Parathyroid adenoma (tissue), 2 donors: ENCODE measurements at regions not wholly inside any gene's neighbourhood (a gene's known extent, or its start where the extent isn't known, plus 50 kb on each side); places are given as distances from the start of the nearest gene placed in this dataset.

Experiments used
- H2AFZ ChIP-seq: fragments of 300-600 bp; sonication (generic); one replicate; pipeline ENCODE4 v1.7.0; 2017; ENCODE audit warnings: antibody characterized with exemption, mild to moderate bottlenecking
- H3K27ac ChIP-seq: fragments of 300-600 bp; sonication (generic); one replicate; pipeline ENCODE4 v1.7.0; 2017
- H3K27me3 ChIP-seq: fragments of 300-600 bp; sonication (generic); one replicate; pipeline ENCODE4 v1.7.0; 2017; ENCODE audit warnings: low read length; ENCODE audit not compliant: control insufficient read depth, insufficient read depth
- H3K36me3 ChIP-seq: fragments of 300-600 bp; sonication (generic); one replicate; pipeline ENCODE4 v1.7.0; 2017; ENCODE audit warnings: low read length; ENCODE audit not compliant: control insufficient read depth, insufficient read depth
- H3K4me1 ChIP-seq: fragments of 300-600 bp; sonication (generic); one replicate; pipeline ENCODE4 v1.7.0; 2017; ENCODE audit warnings: control low read depth
- H3K4me2 ChIP-seq: fragments of 300-600 bp; sonication (generic); one replicate; pipeline ENCODE4 v1.7.0; 2017; ENCODE audit warnings: low read length
- H3K4me3 ChIP-seq: fragments of 300-600 bp; sonication (generic); one replicate; pipeline ENCODE4 v1.7.0; 2017; ENCODE audit warnings: low read depth, low read length
- H3K79me2 ChIP-seq: fragments of 300-600 bp; sonication (generic); one replicate; pipeline ENCODE4 v1.7.0; 2017; ENCODE audit warnings: control low read depth
- H3K9ac ChIP-seq: fragments of 300-600 bp; sonication (generic); one replicate; pipeline ENCODE4 v1.7.0; 2017; ENCODE audit warnings: mild to moderate bottlenecking
- H3K9me3 ChIP-seq: fragments of 300-600 bp; sonication (generic); one replicate; pipeline ENCODE4 v1.7.0; 2017; ENCODE audit warnings: low read length; ENCODE audit not compliant: control insufficient read depth
- TF ChIP-seq, protein P1 (sequence below): fragments of 300-600 bp; sonication (generic); IDR thresholded peaks from one replicate; pipeline ENCODE4 v1.7.0; 2017; ENCODE audit warnings: antibody characterized with exemption, mild to moderate bottlenecking
- donor health status: primary hyperparathyroidism.

GRCh38 chr9:107594908-107595530 lies 105.5 kb upstream of the KLF4 start:
- Histone ChIP-seq H3K79me2 (no peaks in the 10 kb centered on the region), H3K4me2 (no peak overlapping the region), H3K4me3 (no peak overlapping the region), H3K4me1 (no peaks in the 10 kb centered on the region), H2AFZ (no peak overlapping the region), H3K27ac (no peak overlapping the region), H3K9me3 (no peaks in the 10 kb centered on the region), H3K27me3 (no peaks in the 10 kb centered on the region), H3K36me3 (no peaks in the 10 kb centered on the region), H3K9ac (no peak overlapping the region)
- TF ChIP-seq, protein P1, sequence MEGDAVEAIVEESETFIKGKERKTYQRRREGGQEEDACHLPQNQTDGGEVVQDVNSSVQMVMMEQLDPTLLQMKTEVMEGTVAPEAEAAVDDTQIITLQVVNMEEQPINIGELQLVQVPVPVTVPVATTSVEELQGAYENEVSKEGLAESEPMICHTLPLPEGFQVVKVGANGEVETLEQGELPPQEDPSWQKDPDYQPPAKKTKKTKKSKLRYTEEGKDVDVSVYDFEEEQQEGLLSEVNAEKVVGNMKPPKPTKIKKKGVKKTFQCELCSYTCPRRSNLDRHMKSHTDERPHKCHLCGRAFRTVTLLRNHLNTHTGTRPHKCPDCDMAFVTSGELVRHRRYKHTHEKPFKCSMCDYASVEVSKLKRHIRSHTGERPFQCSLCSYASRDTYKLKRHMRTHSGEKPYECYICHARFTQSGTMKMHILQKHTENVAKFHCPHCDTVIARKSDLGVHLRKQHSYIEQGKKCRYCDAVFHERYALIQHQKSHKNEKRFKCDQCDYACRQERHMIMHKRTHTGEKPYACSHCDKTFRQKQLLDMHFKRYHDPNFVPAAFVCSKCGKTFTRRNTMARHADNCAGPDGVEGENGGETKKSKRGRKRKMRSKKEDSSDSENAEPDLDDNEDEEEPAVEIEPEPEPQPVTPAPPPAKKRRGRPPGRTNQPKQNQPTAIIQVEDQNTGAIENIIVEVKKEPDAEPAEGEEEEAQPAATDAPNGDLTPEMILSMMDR, result no peak

DNA sequence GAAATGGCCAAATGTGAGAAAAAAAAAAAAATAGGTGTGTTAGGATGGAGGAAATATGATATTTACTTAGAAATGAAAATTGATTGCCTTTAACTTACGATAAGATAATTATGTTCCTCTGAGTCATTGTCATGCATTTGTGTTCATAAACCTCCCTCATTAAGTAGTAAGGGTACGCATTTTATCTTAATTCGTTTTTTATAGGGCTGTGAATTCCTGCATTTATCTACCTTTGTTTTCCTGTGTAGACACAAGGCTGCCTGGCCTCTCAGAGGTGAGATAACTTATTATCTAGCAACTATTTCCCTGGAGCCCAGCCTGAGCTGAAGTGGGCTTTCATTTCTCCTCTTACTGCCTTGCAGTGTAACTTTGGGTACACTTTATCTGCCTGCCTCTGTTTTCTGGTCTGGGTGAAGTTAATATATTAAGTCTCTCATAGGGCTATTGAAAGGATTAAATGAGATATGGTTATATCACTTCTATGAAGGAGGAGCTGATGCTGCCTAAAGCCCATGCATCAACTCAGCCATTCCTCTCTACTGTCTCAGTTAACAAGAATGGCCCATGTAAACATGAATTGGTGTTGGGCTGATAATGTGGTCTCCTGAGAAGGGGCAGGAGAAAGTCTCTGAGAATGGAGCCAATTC lies 103.8 kb upstream of the KLF4 start:
- Histone ChIP-seq H3K27me3 (no peaks in the 10 kb centered on the region), H3K9me3 (no peaks in the 10 kb centered on the region), H3K4me3 (no peak overlapping the region), H3K4me1 (no peaks in the 10 kb centered on the region), H3K9ac (no peak overlapping the region), H3K4me2 (no peak overlapping the region), H3K27ac (no peak overlapping the region), H3K79me2 (no peaks in the 10 kb centered on the region), H2AFZ (no peak overlapping the region), H3K36me3 (no peaks in the 10 kb centered on the region)
- TF ChIP-seq, protein P1, result no peak

DNA sequence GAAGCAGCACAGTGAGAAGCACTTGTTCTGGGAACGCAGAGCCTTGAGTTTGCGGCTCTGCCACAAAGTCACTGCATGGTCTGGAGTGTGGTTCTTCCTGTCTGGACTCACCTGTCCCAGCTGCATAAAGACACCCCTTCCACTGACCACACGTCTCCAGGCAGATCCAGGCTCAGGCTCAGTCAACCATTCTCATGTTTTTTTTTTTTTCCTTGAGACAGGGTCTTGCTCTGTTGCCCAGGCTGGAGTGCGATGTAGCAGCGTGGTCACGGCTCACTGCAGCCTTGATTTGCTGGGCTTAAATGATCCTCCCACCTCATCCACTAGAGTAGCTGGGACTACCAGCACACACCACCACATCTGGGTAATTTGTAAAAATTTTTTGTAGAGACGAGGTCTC lies 102.9 kb upstream of the KLF4 start:
- Histone ChIP-seq H2AFZ (no peak overlapping the region), H3K4me2 (no peak overlapping the region), H3K27ac (no peak overlapping the region), H3K4me3 (no peak overlapping the region), H3K79me2 (no peaks in the 10 kb centered on the region), H3K27me3 (no peaks in the 10 kb centered on the region), H3K9me3 (no peaks in the 10 kb centered on the region), H3K9ac (no peak overlapping the region), H3K36me3 (no peaks in the 10 kb centered on the region), H3K4me1 (no peaks in the 10 kb centered on the region)
- TF ChIP-seq, protein P1, result no peak

DNA sequence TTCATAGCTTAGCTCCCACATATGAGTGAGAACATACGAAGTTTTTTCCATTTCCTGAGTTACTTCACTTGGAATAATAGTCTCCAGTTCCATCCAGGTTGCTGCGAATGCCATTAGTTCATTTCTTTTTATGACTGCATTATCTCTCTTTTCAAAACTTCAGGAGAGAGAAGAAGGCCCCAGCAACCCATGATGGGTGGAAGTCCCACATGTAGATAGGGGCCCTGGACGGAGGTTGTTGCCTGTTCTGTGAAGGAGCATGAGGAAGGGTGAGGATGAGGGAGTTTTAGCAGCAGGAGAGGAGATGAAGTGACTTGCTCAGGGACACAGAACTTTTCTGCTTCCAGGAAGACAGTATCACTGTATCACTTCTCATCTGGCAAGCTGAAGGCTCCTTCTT lies 102.2 kb upstream of the KLF4 start:
- TF ChIP-seq, protein P1, result no peak
- Histone ChIP-seq H3K79me2 (no peaks in the 10 kb centered on the region), H3K9ac (no peak overlapping the region), H3K9me3 (no peaks in the 10 kb centered on the region), H3K4me2 (no peak overlapping the region), H3K36me3 (no peaks in the 10 kb centered on the region), H3K27me3 (no peaks in the 10 kb centered on the region), H3K4me1 (no peaks in the 10 kb centered on the region), H2AFZ (no peak overlapping the region), H3K27ac (no peak overlapping the region), H3K4me3 (no peak overlapping the region)

GRCh38 chr9:107588393-107588792 lies 98.8 kb upstream of the KLF4 start:
- H3K9ac ChIP-seq, result no peak overlapping the region
- H2AFZ ChIP-seq, result no peak overlapping the region
- no peaks in the 10 kb centered on the region for H3K79me2 ChIP-seq
- no peaks in the 10 kb centered on the region for H3K27me3 ChIP-seq
- H3K4me3 ChIP-seq, result no peak overlapping the region
- no peaks in the 10 kb centered on the region for H3K4me1 ChIP-seq
- TF ChIP-seq, protein P1, result no peak
- H3K36me3 ChIP-seq, result no peaks in the 10 kb centered on the region
- H3K9me3 ChIP-seq, result no peaks in the 10 kb centered on the region
- no peak overlapping the region for H3K4me2 ChIP-seq
- H3K27ac ChIP-seq, result peak overlapping the region; percentile 68
